Activated CD4-positive, CD25-positive, alpha-beta regulatory T cell treated with anti-CD3 and anti-CD28 coated beads, Interleukin-2, amount 50 U/mL, for 16 hours (primary cell): ENCODE measurements at regions not wholly inside any gene's neighbourhood (a gene's known extent, or its start where the extent isn't known, plus 50 kb on each side); places are given as distances from the start of the nearest gene placed in this dataset.
"Not testable (repeated sequence)": the region's sequence is repeated elsewhere in the genome, so short reads cannot be mapped to it uniquely, and the experiment has no call there.

ENCODE experiments used
- DNase-seq: peaks from one replicate; pipeline ENCODE4 v3.0.0-alpha.2; 2020; ENCODE audit warnings: low read depth, low spot score

- DNase-seq = no peak
Observed at GRCh38 chr5:127133071-127133470, 59.8 kb upstream of the C5orf63 start.

GRCh38 chr5:127136908-127137307 is 63.6 kb upstream of the C5orf63 start:
- no peak for DNase-seq

- no peak for DNase-seq
Observed at GRCh38 chr5:127143722-127144121, 70.4 kb upstream of the C5orf63 start.

GRCh38 chr5:127153031-127153430 is 79.7 kb upstream of the C5orf63 start:
- DNase-seq = no peak

GRCh38 chr5:127153521-127153920 is 80.2 kb upstream of the C5orf63 start:
- no peak for DNase-seq

GRCh38 chr5:127163750-127164149 is 90.4 kb upstream of the C5orf63 start:
- DNase-seq = no peak

GRCh38 chr5:127170918-127171600 is 97.8 kb upstream of the C5orf63 start:
- no peak for DNase-seq

- DNase-seq = no peak
Observed at GRCh38 chr5:127176769-127177168, 103.5 kb upstream of the C5orf63 start.

GRCh38 chr5:127182631-127183030 is 108.0 kb upstream of the MEGF10 start:
- not testable (repeated sequence) for DNase-seq

GRCh38 chr5:127183332-127183731 is 107.3 kb upstream of the MEGF10 start:
- no peak for DNase-seq

GRCh38 chr5:127184851-127185250 is 105.7 kb upstream of the MEGF10 start:
- no peak for DNase-seq

- DNase-seq = no peak
Observed at GRCh38 chr5:127186657-127187056, 103.9 kb upstream of the MEGF10 start.

GRCh38 chr5:127187706-127188105 is 102.9 kb upstream of the MEGF10 start:
- DNase-seq = no peak

GRCh38 chr5:127192150-127192549 is 98.4 kb upstream of the MEGF10 start:
- DNase-seq = no peak

GRCh38 chr5:127192836-127193338 is 97.7 kb upstream of the MEGF10 start:
- DNase-seq = no peak

- no peak for DNase-seq
Observed at GRCh38 chr5:127196042-127196441, 94.6 kb upstream of the MEGF10 start.

- DNase-seq = not testable (repeated sequence)
Observed at GRCh38 chr5:127197402-127198167, 93.0 kb upstream of the MEGF10 start.

- DNase-seq = not testable (repeated sequence)
Observed at GRCh38 chr5:127202738-127203137, 87.9 kb upstream of the MEGF10 start.

GRCh38 chr5:127203818-127204217 is 86.8 kb upstream of the MEGF10 start:
- no peak for DNase-seq

- DNase-seq = no peak
Observed at GRCh38 chr5:127205147-127205546, 85.4 kb upstream of the MEGF10 start.

- DNase-seq = no peak
Observed at GRCh38 chr5:127206320-127207113, 84.1 kb upstream of the MEGF10 start.

- DNase-seq = no peak
Observed at GRCh38 chr5:127210042-127210441, 80.6 kb upstream of the MEGF10 start.
